GM13976 (cell line): ENCODE measurements at regions not wholly inside any gene's neighbourhood (a gene's known extent, or its start where the extent isn't known, plus 50 kb on each side); places are given as distances from the start of the nearest gene placed in this dataset.
"Not testable (repeated sequence)": the region's sequence is repeated elsewhere in the genome, so short reads cannot be mapped to it uniquely, and the experiment has no call there.

ENCODE experiments used
- DNase-seq: peaks from one replicate; pipeline ENCODE4 v3.0.0; 2012; ENCODE audit warnings: low spot score
- CTCF ChIP-seq: IDR thresholded peaks from 2 replicates; pipeline ENCODE4 v1.5.1; 2012; ENCODE audit warnings: borderline replicate concordance, mild to moderate bottlenecking; ENCODE audit not compliant: insufficient read depth; ENCODE audit errors: extremely low read depth, missing control alignments, control extremely low read depth
- in situ Hi-C: fragments of 300-500 bp; cut with MboI; formaldehyde crosslinking; loops from one replicate; pipeline ENCODE4 v1.12.0; 2022; ENCODE audit warnings: low sequenced_read_pairs, mixed read lengths, inconsistent platforms; ENCODE audit not compliant: unreplicated experiment

- no peak for DNase-seq
- TF ChIP-seq CTCF: no peak
- in situ Hi-C loops: no loop called here
Observed at GRCh38 chr7:11281953-11282352, 308.3 kb downstream of the PHF14 start.

GRCh38 chr7:11283584-11283983, 309.9 kb downstream of the PHF14 start:
- in situ Hi-C loops, DNase-seq: not testable (repeated sequence)

- in situ Hi-C loops: no loop called here
- DNase-seq: no peak
- no peak for TF ChIP-seq CTCF
Observed at GRCh38 chr7:11290863-11291262, 317.2 kb downstream of the PHF14 start.

- TF ChIP-seq CTCF: no peak
- in situ Hi-C loops: no loop called here
Observed at GRCh38 chr7:11294218-11294617, 320.5 kb downstream of the PHF14 start.

GRCh38 chr7:11294965-11295364, 321.3 kb downstream of the PHF14 start:
- in situ Hi-C loops: no loop called here
- DNase-seq: no peak
- TF ChIP-seq CTCF: no peak

More at GRCh38 chr7:11294218-11294617, 320.5 kb downstream of the PHF14 start:
- no peak for DNase-seq

GRCh38 chr7:11297126-11297625, 323.5 kb downstream of the PHF14 start:
- no peak for TF ChIP-seq CTCF
- no peak for DNase-seq
- in situ Hi-C loops: no loop called here

GRCh38 chr7:11297764-11298163, 324.1 kb downstream of the PHF14 start:
- no peak for DNase-seq
- in situ Hi-C loops: no loop called here
- no peak for TF ChIP-seq CTCF

- no peak for TF ChIP-seq CTCF
- in situ Hi-C loops: no loop called here
- DNase-seq: no peak
Observed at GRCh38 chr7:11298220-11298619, 324.5 kb downstream of the PHF14 start.
